ENCODE measurements at regions not wholly inside any gene's neighbourhood (a gene's known extent, or its start where the extent isn't known, plus 50 kb on each side); places are given as distances from the start of the nearest gene placed in this dataset.

DNA sequence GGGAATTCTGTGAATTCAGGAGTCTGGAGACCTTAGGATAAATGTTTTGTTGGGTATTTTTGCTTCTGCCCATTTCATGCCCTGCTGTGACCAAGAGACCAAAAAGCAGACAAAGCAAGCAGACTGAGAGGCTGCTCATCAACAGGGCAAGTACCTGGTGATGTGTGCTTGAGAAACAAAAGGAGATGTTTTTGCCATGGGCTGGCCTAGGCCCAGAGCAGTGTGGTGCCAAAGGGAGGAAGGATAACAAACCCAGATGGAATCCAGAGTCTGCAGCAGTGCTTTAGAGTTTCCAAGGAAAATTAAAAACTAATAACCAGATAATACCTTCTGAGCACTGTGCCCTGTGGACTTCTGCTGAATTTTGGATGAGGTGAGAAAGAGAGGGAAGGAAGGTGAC lies 538.4 kb downstream of the STK39 start:
- DNase-seq (ENCODE audit: extremely low read depth in 1 of 11, low read depth in 9 of 11, low spot score in 4 of 11) = no peak

DNA sequence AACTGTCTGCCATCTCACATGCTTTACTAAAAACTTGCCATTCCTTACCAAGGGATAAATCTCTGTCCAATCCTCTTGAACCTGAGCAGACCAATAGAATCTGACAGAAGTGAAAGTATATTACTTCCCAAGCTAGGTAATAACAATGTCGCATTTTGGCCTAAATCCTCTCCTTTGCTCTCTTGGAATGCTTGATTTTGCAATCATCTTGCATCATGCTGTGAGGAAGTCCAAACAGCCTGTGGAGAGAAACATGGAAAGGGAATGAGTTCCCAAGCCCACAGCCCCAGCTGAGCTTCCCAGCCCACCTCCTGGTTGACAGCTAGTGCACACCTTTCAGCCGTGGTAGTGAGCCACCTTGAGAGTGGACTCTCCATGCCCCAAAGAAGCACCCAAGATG lies 540.6 kb downstream of the STK39 start:
- DNase-seq (ENCODE audit: extremely low read depth in 1 of 11, low read depth in 9 of 11, low spot score in 4 of 11) = no peak

DNA sequence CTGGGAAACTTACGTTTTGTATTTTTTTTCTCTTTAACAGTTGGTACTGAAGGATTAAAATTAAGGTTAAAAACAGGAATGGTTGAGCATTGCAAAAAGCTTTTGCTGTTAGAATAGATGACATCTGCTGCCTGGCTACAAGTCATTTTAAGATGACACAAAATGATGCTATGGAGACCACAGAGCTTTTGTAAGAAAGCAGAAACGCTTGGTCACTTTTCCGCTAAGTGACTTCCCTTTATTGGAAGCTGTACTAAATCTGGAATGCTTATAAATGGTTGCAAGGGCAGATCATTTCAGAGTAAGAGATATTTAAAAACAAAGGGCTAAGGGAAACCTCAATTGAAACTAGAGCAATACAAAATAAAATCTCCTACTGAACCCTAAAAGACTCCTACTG lies 544.0 kb downstream of the STK39 start:
- DNase-seq (ENCODE audit: extremely low read depth in 1 of 11, low read depth in 9 of 11, low spot score in 4 of 11) = no peak

DNA sequence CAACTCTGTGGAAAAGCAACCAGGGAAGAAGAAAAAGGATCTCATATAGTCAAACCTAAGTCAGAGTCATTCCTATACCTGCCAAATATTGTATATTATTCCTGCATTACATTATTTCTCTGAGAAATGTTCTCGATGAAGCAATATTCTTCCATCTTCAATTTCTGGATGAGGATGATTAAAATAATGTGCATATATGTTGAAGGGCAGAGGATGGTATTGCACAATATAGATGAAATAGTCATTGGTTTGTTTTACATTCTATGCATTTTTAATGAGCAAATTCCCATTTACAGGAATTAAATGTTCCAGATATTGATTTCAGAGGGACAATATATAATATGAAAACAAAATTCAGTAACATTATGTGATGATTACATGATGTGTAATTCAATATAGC lies 545.2 kb downstream of the STK39 start:
- no peak for DNase-seq (ENCODE audit: extremely low read depth in 1 of 11, low read depth in 9 of 11, low spot score in 4 of 11)

DNA sequence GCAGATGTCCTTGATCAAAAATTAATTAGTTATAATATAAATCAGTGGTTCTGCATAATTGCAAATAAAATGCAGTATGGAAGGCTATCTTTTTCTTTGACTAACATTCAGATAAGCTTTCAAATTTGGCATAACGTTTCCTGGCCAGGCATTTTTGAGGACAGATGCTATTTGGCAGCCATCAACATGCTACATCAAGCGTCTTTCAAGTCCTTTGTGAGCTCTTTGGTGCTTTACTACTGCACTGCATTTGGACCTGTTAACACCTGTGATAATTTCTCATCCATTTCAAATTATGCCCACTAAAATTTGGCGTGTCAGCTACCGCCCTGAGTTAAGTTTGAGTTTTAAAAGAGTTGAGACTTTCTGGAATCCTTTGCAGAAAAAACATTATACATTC lies 545.7 kb downstream of the STK39 start:
- peak in 3 of 11 donors; percentile 17 to 22 (median 21) for DNase-seq (ENCODE audit: extremely low read depth in 1 of 11, low read depth in 9 of 11, low spot score in 4 of 11)

DNA sequence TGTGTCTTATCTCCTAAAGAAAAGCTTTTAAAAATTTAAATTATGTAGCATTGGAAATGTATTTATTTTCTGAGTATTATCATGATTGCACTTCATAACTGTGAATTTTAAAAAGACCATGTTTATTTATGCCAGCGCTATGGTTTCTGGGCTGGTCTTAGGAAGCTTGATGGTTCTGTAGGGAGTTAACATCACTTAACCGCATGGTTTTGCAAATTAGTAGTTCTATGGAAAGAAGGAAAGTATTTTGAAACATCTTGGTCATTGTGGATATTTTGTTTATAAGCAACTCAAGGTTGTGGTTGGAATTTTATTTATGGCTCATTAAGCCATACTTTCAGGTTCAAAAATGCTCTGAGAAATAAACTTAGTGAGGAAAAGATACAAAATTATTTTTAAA lies 549.4 kb downstream of the STK39 start:
- DNase-seq (ENCODE audit: extremely low read depth in 1 of 11, low read depth in 9 of 11, low spot score in 4 of 11) = no peak

DNA sequence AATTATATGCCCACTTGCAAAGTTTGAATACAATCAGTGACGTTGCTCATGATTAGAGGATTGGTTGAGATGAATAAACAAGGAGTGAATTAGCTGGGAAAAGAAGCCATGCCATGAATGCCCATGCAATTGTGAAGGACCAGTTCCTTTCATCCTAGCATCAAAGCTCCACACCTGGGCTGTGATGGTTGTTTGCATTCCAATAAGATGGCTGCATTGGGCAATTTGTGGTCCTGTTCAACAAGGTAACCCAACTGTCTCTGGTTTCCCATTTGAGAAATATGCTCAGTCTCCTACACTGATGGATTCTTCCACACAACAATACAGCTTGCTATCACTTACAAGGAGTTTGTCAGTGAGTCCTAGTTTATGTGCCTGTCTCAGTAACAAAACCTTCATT lies 550.2 kb downstream of the STK39 start:
- DNase-seq (ENCODE audit: extremely low read depth in 1 of 11, low read depth in 9 of 11, low spot score in 4 of 11) = no peak

DNA sequence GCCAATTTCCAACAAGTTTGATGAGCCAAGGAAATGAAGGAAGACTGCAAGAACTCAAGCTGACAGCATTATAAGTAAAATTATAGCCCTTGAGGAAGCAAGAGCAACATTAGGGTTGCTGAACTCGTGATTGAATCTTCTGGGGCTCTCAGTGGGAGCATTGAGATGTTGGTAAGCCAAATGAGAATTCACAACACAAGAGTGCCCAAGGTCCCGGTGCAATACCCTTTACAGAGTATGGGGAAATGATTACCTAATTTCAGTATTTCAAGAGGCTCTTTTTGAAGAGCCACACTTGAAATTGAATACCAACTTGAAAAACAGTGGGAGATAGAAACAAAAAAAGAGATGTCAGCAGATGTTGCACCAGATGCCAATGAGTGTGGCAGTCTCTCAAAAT lies 554.5 kb downstream of the STK39 start:
- DNase-seq (ENCODE audit: extremely low read depth in 1 of 11, low read depth in 9 of 11, low spot score in 4 of 11) = no peak

DNA sequence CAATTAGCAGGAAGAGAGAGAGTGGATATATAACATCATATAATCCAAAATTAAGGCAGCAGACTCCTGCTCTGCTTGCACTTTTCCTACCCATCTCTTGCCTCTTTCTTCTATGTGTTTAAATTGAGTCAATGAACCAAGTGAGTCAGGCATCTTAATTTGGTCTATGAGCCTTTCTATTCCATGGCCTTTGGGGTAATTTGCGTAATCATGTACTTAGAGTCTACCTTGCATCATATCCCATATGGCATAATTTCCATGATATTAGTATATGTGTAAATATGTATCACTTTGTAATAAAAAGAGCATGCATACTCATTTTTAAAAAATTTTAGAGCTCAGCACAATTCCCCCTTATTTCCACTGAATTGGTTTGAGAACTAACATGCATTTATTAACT lies 555.2 kb downstream of the STK39 start:
- no peak for DNase-seq (ENCODE audit: extremely low read depth in 1 of 11, low read depth in 9 of 11, low spot score in 4 of 11)

DNA sequence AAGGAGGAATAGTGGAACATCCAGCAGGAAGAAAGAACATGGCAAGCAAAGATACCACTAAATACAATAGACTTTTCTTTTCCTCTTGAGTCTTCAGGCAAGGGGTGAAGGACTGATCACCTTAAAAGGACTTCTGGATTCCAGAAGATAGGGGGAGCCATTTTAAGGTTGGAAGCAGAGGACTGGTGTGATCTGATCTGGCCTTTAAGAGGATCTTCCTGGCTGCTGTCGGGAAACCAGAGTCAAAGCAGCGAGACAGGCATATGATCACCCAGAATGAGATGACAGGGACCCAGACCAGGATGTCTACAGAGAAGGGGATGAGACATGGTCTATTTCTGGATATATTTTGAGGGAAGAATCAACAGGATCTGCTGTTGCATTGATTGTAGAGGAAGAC lies 558.0 kb downstream of the STK39 start:
- no peak for DNase-seq (ENCODE audit: extremely low read depth in 1 of 11, low read depth in 9 of 11, low spot score in 4 of 11)

DNA sequence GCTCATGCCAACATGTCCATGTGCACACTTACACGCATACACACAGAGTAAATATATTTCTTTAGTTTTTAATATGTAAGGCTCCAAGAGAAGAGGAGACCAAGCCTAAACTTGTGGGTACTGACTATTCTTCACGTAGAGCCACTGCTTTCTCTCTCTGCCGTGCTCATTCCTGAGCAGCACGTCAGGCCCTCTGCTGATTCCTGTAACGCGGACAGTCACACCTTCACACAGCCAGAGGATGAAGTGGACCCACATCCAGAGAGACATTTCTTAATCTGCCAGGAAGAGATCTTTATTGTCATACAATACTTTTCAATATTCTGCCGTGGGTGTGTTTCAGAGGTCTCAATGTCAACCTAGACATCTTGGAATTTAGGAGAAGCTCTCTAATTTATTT lies 560.7 kb downstream of the STK39 start:
- DNase-seq (ENCODE audit: extremely low read depth in 1 of 11, low read depth in 9 of 11, low spot score in 4 of 11) = no peak

DNA sequence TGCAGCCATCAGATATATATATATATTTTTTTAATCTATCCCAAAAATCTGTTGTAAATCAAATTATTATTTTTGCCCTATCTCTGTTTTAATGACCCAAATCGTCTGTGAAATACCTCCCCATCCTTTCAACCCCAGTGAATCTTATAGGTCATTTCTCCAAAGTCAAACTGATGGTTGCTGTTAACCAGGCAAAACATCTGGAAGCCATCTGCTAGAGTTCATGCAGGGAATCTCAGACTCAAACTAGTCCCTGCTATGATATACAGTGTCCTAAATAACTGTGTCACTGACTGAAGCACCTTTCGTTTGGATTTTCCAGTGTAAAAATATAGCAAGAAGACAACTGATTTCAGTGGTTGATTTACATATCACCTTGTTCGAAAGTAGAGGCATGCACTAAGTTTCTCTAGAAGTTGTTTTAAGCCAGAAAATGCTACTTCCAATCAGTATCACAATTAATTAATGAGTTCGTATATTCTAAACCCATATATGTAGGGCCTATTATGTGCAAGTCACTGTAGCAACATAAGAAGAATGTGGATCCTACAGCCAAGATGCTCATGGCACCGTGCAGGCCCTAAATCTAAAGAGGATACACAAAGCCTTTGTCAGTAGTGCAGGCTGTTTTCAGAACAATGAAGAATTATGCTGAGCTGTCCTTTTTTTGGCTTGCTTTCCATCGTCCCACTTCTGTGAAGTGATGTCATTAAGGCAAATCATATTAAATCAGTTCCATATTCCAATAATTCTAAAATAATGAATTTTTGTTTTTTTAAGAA lies 566.0 kb downstream of the STK39 start:
- peak in 2 of 11 donors; percentile 16 to 22 for DNase-seq (ENCODE audit: extremely low read depth in 1 of 11, low read depth in 9 of 11, low spot score in 4 of 11)

DNA sequence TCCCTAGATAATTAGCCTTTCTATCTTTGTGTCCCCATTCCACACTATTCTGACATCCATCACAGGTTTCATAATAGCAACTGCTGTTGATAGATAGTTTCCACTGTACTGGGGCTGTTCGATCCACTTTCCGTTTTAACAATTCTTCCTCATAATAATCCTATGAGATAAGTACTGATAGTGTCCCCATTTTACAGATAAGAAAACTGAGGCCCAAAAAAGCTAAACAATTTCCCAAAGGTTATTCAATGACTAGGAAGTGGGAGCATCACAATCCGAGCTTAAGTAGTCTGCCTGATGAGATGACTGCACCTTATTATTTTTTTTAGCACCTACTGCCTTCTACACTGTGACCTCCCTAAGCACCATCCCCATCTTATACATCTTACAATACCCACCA lies 569.2 kb downstream of the STK39 start:
- DNase-seq (ENCODE audit: extremely low read depth in 1 of 11, low read depth in 9 of 11, low spot score in 4 of 11) = no peak

DNA sequence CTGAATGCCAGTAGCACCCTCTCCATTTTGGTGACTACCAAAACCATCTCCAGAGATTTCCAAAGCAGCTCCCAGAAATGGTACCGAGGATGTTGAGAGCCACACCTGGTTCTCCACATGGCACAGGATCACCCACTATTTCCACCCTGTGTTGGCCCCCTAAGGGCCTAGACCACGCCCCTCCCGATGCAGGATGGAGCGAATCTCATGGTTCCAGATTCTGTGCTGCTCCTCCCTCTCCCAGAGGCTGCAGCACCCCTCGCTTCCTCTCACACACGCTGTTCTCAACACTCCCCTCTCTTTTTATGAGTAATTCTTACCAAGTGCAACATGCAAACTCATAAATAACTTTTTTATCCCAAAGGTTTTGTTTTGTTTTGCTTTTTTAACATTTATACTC lies 571.5 kb downstream of the STK39 start:
- no peak for DNase-seq (ENCODE audit: extremely low read depth in 1 of 11, low read depth in 9 of 11, low spot score in 4 of 11)

DNA sequence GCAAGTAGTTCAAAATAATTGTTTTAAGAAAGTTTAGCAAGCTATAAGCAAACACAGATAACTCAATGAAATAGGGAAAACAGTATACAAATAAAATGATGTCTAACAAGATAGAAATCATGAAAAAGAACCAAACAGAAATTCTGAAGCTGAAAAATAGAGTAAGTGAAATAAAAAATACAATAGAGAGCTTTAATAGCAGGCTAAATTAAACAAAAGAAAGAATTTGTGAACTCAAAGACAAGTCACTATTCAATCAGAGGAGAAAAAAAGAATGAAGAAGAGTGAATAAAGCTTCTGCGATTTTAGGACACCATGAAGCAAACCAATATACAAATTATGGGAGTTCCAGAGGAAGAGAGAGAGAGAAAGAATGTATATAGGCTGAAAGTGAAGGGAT lies 576.8 kb downstream of the STK39 start:
- DNase-seq (ENCODE audit: extremely low read depth in 1 of 11, low read depth in 9 of 11, low spot score in 4 of 11) = no peak

DNA sequence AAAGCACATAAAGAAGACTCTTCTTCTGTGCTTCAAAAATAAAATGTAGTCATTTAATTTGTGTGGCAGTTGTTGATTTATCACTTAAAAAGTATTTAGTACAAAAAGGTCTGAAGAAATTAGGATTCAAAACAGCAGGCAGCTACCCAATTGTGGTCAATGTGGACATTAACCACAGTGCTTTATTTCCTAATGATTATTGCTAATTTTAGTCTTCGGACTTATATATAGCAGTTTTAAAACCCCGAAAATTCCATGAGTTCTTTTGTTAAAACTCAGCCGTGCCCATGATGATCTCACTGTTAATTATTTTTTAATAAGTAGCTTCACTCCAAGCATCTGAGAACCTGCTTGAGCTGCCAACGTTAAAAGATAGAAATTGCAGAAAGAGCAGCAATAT lies 594.3 kb downstream of the STK39 start:
- DNase-seq (ENCODE audit: extremely low read depth in 1 of 11, low read depth in 9 of 11, low spot score in 4 of 11) = no peak

DNA sequence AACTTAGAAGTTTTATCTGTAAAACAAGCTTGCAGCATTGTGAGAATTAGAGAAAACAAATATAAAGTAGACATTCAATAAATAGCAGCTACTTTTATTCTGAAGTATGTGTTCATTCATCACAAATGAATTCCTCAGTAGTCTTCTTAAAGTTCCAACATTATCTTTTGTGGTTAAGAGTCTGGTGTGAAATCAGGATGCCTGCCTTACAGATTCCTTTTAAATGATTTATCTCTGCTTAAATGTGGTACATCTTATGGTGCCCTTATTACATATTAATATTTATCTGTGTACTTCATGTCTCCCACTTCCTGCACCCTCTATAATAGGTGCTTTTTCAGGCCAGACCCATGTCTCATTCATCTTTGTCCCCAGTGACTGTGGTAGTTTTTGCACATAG lies 595.0 kb downstream of the STK39 start:
- DNase-seq (ENCODE audit: extremely low read depth in 1 of 11, low read depth in 9 of 11, low spot score in 4 of 11) = no peak

DNA sequence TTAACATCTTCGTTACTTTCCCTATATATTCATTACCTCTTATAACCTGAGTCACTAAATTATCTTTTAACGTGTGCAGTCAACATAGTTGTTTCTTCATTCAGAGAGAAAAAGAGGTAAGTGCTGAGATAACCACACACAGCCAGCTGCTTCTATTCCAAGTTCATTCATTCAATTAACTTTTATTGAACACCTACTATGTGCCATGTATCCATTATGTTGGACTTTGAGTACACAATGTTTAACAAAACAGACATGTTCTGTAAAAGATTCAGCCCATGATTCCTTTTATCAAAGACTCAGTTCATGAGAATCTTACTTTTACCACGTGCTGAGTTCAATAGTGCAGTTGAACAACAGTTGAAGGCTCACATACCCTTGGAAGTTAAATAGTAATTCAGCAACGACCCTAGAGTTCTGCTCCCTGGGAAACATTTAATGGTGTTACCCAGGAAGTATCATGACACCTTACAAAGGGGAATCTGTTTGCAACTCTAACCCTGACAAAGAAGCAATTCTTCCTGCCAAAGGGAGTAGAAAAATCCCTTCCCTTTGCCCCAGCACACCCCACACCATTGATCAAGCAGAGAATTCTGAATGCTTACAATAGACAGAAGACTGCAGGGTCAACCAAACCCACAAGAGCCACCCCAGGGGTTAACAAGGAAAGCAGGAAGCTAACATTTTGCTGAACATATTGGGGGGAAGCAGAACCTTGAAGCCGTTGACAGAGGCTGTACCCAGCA lies 595.8 kb downstream of the STK39 start:
- DNase-seq (ENCODE audit: extremely low read depth in 1 of 11, low read depth in 9 of 11, low spot score in 4 of 11) = no peak

DNA sequence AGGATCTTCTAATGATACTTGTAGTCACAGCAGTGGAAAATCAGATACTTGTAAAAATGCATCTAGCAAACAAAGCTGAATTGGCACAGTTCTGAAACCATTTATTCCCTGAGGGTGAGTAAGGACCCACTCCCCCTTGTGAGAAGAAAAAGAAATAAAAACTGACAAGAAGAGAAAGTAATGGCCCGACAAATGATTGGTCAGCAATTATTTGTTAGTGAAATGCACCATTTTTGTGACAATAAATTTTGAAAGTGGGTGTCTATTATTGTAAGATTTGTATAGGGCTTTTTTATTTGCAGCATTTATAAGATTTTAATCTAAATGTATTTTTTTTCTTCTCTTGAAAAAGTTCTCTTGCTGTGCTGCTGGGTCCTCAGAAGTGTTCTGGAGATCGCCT lies 600.8 kb downstream of the STK39 start:
- no peak for DNase-seq (ENCODE audit: extremely low read depth in 1 of 11, low read depth in 9 of 11, low spot score in 4 of 11)

DNA sequence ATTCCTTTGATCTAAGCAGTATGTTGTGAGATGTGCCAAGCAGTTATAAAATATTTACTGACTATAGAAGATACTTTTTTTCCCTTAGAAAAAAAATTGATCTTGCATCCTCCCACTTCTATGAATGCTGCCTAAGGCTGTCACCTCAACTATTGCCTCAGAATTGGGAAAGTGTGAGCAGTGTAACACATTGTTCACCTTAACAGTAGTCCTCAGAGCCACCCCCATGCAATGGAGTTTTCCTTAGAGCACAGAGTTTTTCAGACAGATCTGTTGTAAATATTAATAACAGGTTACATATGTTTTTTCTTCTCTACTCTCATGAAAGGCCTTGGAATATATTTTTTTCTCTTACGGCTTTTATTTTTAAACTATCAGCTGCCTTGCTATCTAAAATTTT lies 607.3 kb downstream of the STK39 start:
- DNase-seq (ENCODE audit: extremely low read depth in 1 of 11, low read depth in 9 of 11, low spot score in 4 of 11) = no peak

DNA sequence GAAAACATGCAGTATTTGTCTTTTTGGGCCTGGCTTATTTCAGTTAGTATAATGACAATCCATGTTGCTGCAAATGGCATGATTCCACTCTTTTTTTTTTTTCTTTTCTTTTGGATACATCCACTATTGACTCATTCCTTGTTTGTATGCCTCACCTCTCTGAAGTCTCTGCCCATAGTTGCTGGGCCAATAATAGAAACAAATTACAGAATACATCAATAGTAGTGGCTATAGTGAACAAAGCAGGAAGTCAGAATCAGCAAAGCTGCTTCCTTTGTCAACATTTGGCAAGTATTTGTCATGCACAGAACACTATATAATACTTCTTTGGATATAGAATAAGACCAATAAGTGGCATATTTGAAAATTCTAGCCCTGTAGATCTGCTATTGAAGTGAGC lies 609.7 kb downstream of the STK39 start:
- DNase-seq (ENCODE audit: extremely low read depth in 1 of 11, low read depth in 9 of 11, low spot score in 4 of 11) = no peak
